ENCODE measurements at regions not wholly inside any gene's neighbourhood (a gene's known extent, or its start where the extent isn't known, plus 50 kb on each side); places are given as distances from the start of the nearest gene placed in this dataset.

DNA sequence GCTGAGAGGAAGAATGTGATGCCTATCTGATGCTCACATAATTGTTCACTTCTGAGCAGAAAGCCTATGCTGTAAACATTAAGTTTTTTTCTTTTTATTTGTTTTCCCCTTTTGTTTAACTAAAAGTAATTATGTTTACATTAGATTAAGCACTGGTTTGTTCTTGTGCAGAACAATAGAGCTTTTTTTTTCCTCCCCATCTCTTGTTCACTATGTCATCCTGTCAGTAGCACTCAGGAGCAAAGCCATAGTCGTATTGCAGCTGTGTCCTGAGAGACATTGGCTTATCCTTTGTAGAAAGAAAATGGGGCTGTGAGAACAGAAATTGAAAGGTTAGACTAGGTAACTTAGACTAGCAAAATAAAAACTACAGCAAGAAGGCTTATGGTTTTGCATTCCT, 301.8 kb upstream of the RAG2 start:
- TF ChIP-seq, protein P1, sequence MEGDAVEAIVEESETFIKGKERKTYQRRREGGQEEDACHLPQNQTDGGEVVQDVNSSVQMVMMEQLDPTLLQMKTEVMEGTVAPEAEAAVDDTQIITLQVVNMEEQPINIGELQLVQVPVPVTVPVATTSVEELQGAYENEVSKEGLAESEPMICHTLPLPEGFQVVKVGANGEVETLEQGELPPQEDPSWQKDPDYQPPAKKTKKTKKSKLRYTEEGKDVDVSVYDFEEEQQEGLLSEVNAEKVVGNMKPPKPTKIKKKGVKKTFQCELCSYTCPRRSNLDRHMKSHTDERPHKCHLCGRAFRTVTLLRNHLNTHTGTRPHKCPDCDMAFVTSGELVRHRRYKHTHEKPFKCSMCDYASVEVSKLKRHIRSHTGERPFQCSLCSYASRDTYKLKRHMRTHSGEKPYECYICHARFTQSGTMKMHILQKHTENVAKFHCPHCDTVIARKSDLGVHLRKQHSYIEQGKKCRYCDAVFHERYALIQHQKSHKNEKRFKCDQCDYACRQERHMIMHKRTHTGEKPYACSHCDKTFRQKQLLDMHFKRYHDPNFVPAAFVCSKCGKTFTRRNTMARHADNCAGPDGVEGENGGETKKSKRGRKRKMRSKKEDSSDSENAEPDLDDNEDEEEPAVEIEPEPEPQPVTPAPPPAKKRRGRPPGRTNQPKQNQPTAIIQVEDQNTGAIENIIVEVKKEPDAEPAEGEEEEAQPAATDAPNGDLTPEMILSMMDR (IDR thresholded peaks at IDR 0.05) = no peak
- no peak for TF ChIP-seq POLR2A (IDR thresholded peaks at IDR 0.05)

All from uterus (tissue), 2 donors.